H1 (cell line): ENCODE measurements at regions not wholly inside any gene's neighbourhood (a gene's known extent, or its start where the extent isn't known, plus 50 kb on each side); places are given as distances from the start of the nearest gene placed in this dataset.

Experiments used
- MAFK ChIP-seq: IDR thresholded peaks from 2 replicates; pipeline ENCODE4 v1.6.1; 2012; ENCODE audit warnings: low read depth, mild to moderate bottlenecking, improper control_type of control experiment, low read length
- MAX ChIP-seq: IDR thresholded peaks from 2 replicates; pipeline ENCODE4 v1.6.1; 2012; ENCODE audit warnings: inconsistent platforms
- RBBP5 ChIP-seq: IDR thresholded peaks from 2 replicates; pipeline ENCODE4 v1.7.1; 2012; ENCODE audit warnings: low read depth, mild to moderate bottlenecking, inconsistent platforms, low read length, moderate library complexity, borderline replicate concordance
- RNF2 ChIP-seq: fragments of 200-900, 300-1000 bp; sonication (generic); IDR thresholded peaks from 2 replicates; pipeline ENCODE4 v1.7.1; 2016; ENCODE audit warnings: borderline replicate concordance, low read depth, mild to moderate bottlenecking, antibody characterized with exemption, low read length; ENCODE audit not compliant: poor library complexity, severe bottlenecking; ENCODE audit errors: missing control alignments
- SIN3A ChIP-seq, 2 experiments: IDR thresholded peaks in 1 of 2; conservative IDR thresholded peaks in 1 of 2; 2 replicates each; pipeline ENCODE4 v1.6.1; 2011 to 2012; ENCODE audit warnings: low read length in 2 of 2, improper control_type of control experiment in 1 of 2, low read depth in 1 of 2, mild to moderate bottlenecking in 1 of 2
- TAF1 ChIP-seq: IDR thresholded peaks from 2 replicates; pipeline ENCODE4 v1.6.1; 2011; ENCODE audit warnings: mild to moderate bottlenecking, low read depth, low read length
- ZNF274 ChIP-seq: IDR thresholded peaks from 2 replicates; pipeline ENCODE4 v1.7.0; 2012; ENCODE audit warnings: low read length, borderline replicate concordance; ENCODE audit errors: extremely low read depth
- TF ChIP-seq, protein P1 (sequence below), 3 experiments: IDR thresholded peaks; 1 replicate in 2 of 3; 2 replicates in 1 of 3; pipeline versions ENCODE4 v1.5.1 to v1.6.1; 2011; ENCODE audit warnings: low read length in 3 of 3, mild to moderate bottlenecking in 3 of 3, inconsistent platforms in 2 of 3, low read depth in 1 of 3, moderate library complexity in 1 of 3; ENCODE audit not compliant: insufficient read depth in 1 of 3; ENCODE audit errors: control extremely low read depth in 1 of 3

- TF ChIP-seq RNF2 (no peak), MAX (no peak), TAF1 (no peak), SIN3A (conservative IDR thresholded peaks at IDR 0.05 in 1 of 2, IDR thresholded peaks at IDR 0.05 in 1 of 2; ENCODE audit: low read depth in 1 of 2, low read length in 2 of 2) (no peak), ZNF274 (no peak), MAFK (no peak), RBBP5 (no peak)
- TF ChIP-seq, protein P1, sequence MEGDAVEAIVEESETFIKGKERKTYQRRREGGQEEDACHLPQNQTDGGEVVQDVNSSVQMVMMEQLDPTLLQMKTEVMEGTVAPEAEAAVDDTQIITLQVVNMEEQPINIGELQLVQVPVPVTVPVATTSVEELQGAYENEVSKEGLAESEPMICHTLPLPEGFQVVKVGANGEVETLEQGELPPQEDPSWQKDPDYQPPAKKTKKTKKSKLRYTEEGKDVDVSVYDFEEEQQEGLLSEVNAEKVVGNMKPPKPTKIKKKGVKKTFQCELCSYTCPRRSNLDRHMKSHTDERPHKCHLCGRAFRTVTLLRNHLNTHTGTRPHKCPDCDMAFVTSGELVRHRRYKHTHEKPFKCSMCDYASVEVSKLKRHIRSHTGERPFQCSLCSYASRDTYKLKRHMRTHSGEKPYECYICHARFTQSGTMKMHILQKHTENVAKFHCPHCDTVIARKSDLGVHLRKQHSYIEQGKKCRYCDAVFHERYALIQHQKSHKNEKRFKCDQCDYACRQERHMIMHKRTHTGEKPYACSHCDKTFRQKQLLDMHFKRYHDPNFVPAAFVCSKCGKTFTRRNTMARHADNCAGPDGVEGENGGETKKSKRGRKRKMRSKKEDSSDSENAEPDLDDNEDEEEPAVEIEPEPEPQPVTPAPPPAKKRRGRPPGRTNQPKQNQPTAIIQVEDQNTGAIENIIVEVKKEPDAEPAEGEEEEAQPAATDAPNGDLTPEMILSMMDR (IDR thresholded peaks at IDR 0.05; ENCODE audit: control extremely low read depth in 1 of 3, insufficient read depth in 1 of 3, low read depth in 1 of 3, low read length in 3 of 3): no peak
Observed at GRCh38 chr6:14640631-14641030, 523.1 kb downstream of the CD83 start.
